ENCODE measurements at regions not wholly inside any gene's neighbourhood (a gene's known extent, or its start where the extent isn't known, plus 50 kb on each side); places are given as distances from the start of the nearest gene placed in this dataset.
"Not testable (repeated sequence)": the region's sequence is repeated elsewhere in the genome, so short reads cannot be mapped to it uniquely, and the experiment has no call there.

- Histone ChIP-seq H3K4me1 (ENCODE audit: control insufficient read depth, insufficient read depth, low read length, poor library complexity, severe bottlenecking) (peaks cover 52% of the 10 kb centered on the region), H3K36me3 (ENCODE audit: control insufficient read depth, insufficient read depth, low read length) (no peaks in the 10 kb centered on the region), H3K27ac (ENCODE audit: insufficient read depth, low read length, poor library complexity, severe bottlenecking) (peak overlapping the region; percentile 42), H3K9me3 (ENCODE audit: control insufficient read depth in 2 of 2, low read length in 2 of 2) (no peaks in the 10 kb centered on the region), H3K27me3 (ENCODE audit: control insufficient read depth, insufficient read depth, low read length) (no peaks in the 10 kb centered on the region), H3K4me3 (ENCODE audit: low read depth, low read length) (peak overlapping the region; percentile 15)
- Mint-ChIP-seq H3K9me3 (peaks cover 0 to 3% (median 0%) of the 10 kb centered on the region in 7 donors), H3K4me3 (peak overlapping the region; percentile 0 to 47 (median 20)), H3K27ac (peak overlapping the region; percentile 81 to 93 (median 90)), H3K4me1 (peaks cover 39 to 92% (median 57%) of the 10 kb centered on the region in 4 donors), H3K36me3 (no peaks in the 10 kb centered on the region), H3K27me3 (peaks cover 4% of the 10 kb centered on the region)
- peak in 1 of 3 donors; percentile 17 for DNase-seq
- ATAC-seq (ENCODE audit: low read depth in 2 of 2), result no peak
Measured at GRCh38 chr15:59794229-59794886, 105.2 kb upstream of the BNIP2 start.

DNA sequence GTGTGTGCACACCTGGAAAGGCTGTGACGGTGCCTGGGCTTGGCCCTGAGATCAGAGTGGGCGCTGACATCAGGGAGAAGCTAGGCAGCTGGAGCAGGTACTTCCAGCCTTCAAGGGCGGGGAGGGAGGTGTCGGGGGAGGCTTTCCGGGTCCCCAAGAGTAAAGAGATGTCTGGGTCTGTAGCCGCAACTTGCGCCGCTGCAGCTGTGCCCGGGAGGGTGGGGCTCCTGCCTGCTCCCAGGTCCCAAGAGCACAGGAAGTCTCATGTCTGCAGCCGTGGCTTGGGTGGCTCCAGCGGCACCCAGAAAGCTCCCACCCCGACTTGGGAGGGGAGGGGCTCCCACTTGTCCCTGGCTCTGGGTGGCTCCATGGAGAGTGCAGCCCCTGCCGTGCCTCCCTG is 103.2 kb upstream of the BNIP2 start:
- Mint-ChIP-seq H3K4me1 (peaks cover 36 to 88% (median 49%) of the 10 kb centered on the region in 4 donors), H3K9me3 (peaks cover 0 to 3% (median 0%) of the 10 kb centered on the region in 7 donors), H3K27ac (peak overlapping the region; percentile 81 to 96 (median 95)), H3K36me3 (no peaks in the 10 kb centered on the region), H3K27me3 (peaks cover 4% of the 10 kb centered on the region), H3K4me3 (peak overlapping the region in 3 of 4 donors; percentile 77 to 86 (median 80))
- peaks cover 44% of the 10 kb centered on the region for H3K4me1 ChIP-seq (ENCODE audit: control insufficient read depth, insufficient read depth, low read length, poor library complexity, severe bottlenecking)
- peak in 2 of 3 donors; percentile 23 to 74 for DNase-seq
- H3K27ac ChIP-seq (ENCODE audit: insufficient read depth, low read length, poor library complexity, severe bottlenecking), result no peak overlapping the region
- H3K4me3 ChIP-seq (ENCODE audit: low read depth, low read length), result no peak overlapping the region
- ATAC-seq (ENCODE audit: low read depth in 2 of 2), result peak; percentile 47 to 60
- H3K36me3 ChIP-seq (ENCODE audit: control insufficient read depth, insufficient read depth, low read length), result no peaks in the 10 kb centered on the region
- H3K9me3 ChIP-seq (ENCODE audit: control insufficient read depth in 2 of 2, low read length in 2 of 2), result no peaks in the 10 kb centered on the region
- H3K27me3 ChIP-seq (ENCODE audit: control insufficient read depth, insufficient read depth, low read length), result no peaks in the 10 kb centered on the region

DNA sequence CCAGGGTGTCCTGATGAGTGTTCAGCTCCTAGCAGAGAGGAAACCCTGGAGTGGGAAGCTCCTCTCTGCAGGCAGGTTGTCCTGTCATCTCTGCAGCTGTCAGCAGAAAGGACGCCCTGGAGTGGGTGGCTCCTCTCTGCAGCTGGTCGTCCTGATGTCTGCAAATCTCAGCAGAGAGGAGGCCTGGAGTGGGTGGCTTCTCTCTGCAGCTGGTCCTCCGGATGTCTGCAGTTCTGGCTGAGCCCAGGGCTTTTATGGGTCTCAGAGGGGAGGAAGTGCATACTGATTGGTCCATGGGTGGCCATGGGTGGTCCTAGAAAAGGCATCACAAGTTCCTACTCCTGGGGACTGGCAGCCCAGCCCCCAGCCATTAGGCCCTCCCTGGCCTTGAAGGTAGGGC is 102.6 kb upstream of the BNIP2 start:
- H3K4me1 ChIP-seq (ENCODE audit: control insufficient read depth, insufficient read depth, low read length, poor library complexity, severe bottlenecking), result peaks cover 40% of the 10 kb centered on the region
- peak; percentile 23 to 45 for ATAC-seq (ENCODE audit: low read depth in 2 of 2)

GRCh38 chr15:59791079-59791478 is 102.0 kb upstream of the BNIP2 start:
- Mint-ChIP-seq H3K4me3 (peak overlapping the region in 2 of 4 donors; percentile 26 to 47), H3K9me3 (peaks cover 0 to 3% (median 0%) of the 10 kb centered on the region in 7 donors), H3K4me1 (peaks cover 36 to 87% (median 46%) of the 10 kb centered on the region in 4 donors)

More for the DNA sequence above, 102.6 kb upstream of the BNIP2 start:
- Mint-ChIP-seq H3K4me3 (no peak overlapping the region), H3K4me1 (peaks cover 36 to 89% (median 50%) of the 10 kb centered on the region in 4 donors), H3K9me3 (peaks cover 0 to 3% (median 0%) of the 10 kb centered on the region in 7 donors), H3K27me3 (peaks cover 4% of the 10 kb centered on the region), H3K36me3 (no peaks in the 10 kb centered on the region), H3K27ac (peak overlapping the region in 2 of 3 donors; percentile 81 to 96)
- no peak overlapping the region for H3K4me3 ChIP-seq (ENCODE audit: low read depth, low read length)
- H3K27me3 ChIP-seq (ENCODE audit: control insufficient read depth, insufficient read depth, low read length), result no peaks in the 10 kb centered on the region
- no peaks in the 10 kb centered on the region for H3K9me3 ChIP-seq (ENCODE audit: control insufficient read depth in 2 of 2, low read length in 2 of 2)
- H3K36me3 ChIP-seq (ENCODE audit: control insufficient read depth, insufficient read depth, low read length), result no peaks in the 10 kb centered on the region
- no peak overlapping the region for H3K27ac ChIP-seq (ENCODE audit: insufficient read depth, low read length, poor library complexity, severe bottlenecking)
- DNase-seq, result peak in 1 of 3 donors; percentile 39

GRCh38 chr15:59786466-59786865 is 97.3 kb upstream of the BNIP2 start:
- not testable (repeated sequence) for H3K27ac ChIP-seq (ENCODE audit: insufficient read depth, low read length, poor library complexity, severe bottlenecking); H3K4me3 ChIP-seq (ENCODE audit: low read depth, low read length); H3K4me3 Mint-ChIP-seq; ATAC-seq (ENCODE audit: low read depth in 2 of 2); H3K9me3 ChIP-seq (ENCODE audit: control insufficient read depth in 2 of 2, low read length in 2 of 2); H3K36me3 ChIP-seq (ENCODE audit: control insufficient read depth, insufficient read depth, low read length); DNase-seq; H3K27me3 ChIP-seq (ENCODE audit: control insufficient read depth, insufficient read depth, low read length)
- H3K27me3 Mint-ChIP-seq, result peaks cover 10% of the 10 kb centered on the region
- peaks cover 2 to 11% (median 4%) of the 10 kb centered on the region in 7 donors for H3K9me3 Mint-ChIP-seq
- H3K4me1 ChIP-seq (ENCODE audit: control insufficient read depth, insufficient read depth, low read length, poor library complexity, severe bottlenecking), result peaks cover 25% of the 10 kb centered on the region
- H3K4me1 Mint-ChIP-seq, result peaks cover 23 to 74% (median 41%) of the 10 kb centered on the region in 4 donors
- H3K27ac Mint-ChIP-seq, result peak overlapping the region in 1 of 3 donors; percentile 21
- H3K36me3 Mint-ChIP-seq, result peaks cover 14% of the 10 kb centered on the region

More at GRCh38 chr15:59791079-59791478, 102.0 kb upstream of the BNIP2 start:
- Histone ChIP-seq H3K9me3 (ENCODE audit: control insufficient read depth in 2 of 2, low read length in 2 of 2) (no peaks in the 10 kb centered on the region), H3K27me3 (ENCODE audit: control insufficient read depth, insufficient read depth, low read length) (no peaks in the 10 kb centered on the region), H3K27ac (ENCODE audit: insufficient read depth, low read length, poor library complexity, severe bottlenecking) (no peak overlapping the region), H3K4me3 (ENCODE audit: low read depth, low read length) (no peak overlapping the region), H3K36me3 (ENCODE audit: control insufficient read depth, insufficient read depth, low read length) (no peaks in the 10 kb centered on the region), H3K4me1 (ENCODE audit: control insufficient read depth, insufficient read depth, low read length, poor library complexity, severe bottlenecking) (peaks cover 39% of the 10 kb centered on the region)
- no peaks in the 10 kb centered on the region for H3K36me3 Mint-ChIP-seq
- peaks cover under 1% of the 10 kb centered on the region for H3K27me3 Mint-ChIP-seq
- peak overlapping the region in 1 of 3 donors; percentile 88 for H3K27ac Mint-ChIP-seq
- ATAC-seq (ENCODE audit: low read depth in 2 of 2) (no peak), DNase-seq (no peak)

GRCh38 chr15:59785981-59786380 is 96.9 kb upstream of the BNIP2 start:
- H3K27me3 ChIP-seq (ENCODE audit: control insufficient read depth, insufficient read depth, low read length), result not testable (repeated sequence)
- H3K9me3 Mint-ChIP-seq, result peaks cover 2 to 12% (median 4%) of the 10 kb centered on the region in 7 donors
- H3K27ac Mint-ChIP-seq, result peak overlapping the region in 1 of 3 donors; percentile 21

DNA sequence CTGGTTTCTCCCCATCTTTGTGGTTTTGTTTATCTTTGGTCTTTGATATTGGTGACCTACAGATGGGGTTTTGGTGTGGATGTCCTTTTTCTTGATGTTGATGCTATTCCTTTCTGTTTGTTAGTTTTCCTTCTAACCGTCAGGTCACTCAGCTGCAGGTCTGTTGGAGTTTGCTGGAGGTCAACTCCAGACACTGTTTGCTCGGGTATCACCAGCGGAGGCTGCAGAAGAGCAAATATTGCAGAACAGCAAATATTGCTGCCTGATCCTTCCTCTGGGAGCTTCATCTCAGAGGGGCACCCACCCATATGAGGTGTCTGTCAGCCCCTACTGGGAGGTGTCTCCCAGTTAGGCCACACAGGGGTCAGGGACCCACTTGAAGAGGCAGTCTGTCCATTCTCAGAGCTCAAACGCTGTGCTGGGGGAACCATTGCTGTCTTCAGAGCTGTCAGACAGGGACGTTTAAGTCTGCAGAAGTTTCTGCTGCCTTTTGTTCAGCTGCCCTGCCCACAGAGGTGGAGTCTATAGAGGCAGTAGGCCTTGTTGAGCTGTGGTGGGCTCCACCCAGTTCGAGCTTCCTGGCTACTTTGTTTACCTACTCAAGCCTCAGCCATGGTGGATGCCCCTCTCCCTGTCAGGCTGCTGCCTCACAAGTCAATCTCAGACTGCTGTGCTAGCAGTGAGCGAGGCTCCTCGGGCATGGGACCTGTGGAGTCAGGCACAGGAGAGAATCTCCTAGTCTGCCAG is 94.8 kb upstream of the BNIP2 start:
- ATAC-seq (ENCODE audit: low read depth in 2 of 2); H3K4me3 ChIP-seq (ENCODE audit: low read depth, low read length); H3K9me3 ChIP-seq (ENCODE audit: control insufficient read depth in 2 of 2, low read length in 2 of 2); H3K27me3 ChIP-seq (ENCODE audit: control insufficient read depth, insufficient read depth, low read length); H3K36me3 ChIP-seq (ENCODE audit: control insufficient read depth, insufficient read depth, low read length); H3K27ac ChIP-seq (ENCODE audit: insufficient read depth, low read length, poor library complexity, severe bottlenecking): not testable (repeated sequence)
- peak in 1 of 3 donors; percentile 53 for DNase-seq
- H3K4me3 Mint-ChIP-seq, result peak overlapping the region in 3 of 4 donors; percentile 21 to 53 (median 42)
- peak overlapping the region in 1 of 3 donors; percentile 79 for H3K27ac Mint-ChIP-seq
- H3K27me3 Mint-ChIP-seq, result peaks cover 28% of the 10 kb centered on the region
- H3K4me1 ChIP-seq (ENCODE audit: control insufficient read depth, insufficient read depth, low read length, poor library complexity, severe bottlenecking), result peaks cover 19% of the 10 kb centered on the region
- H3K9me3 Mint-ChIP-seq, result peaks cover 3 to 13% (median 5%) of the 10 kb centered on the region in 7 donors
- H3K36me3 Mint-ChIP-seq, result peaks cover 19% of the 10 kb centered on the region
- peaks cover 9 to 52% (median 38%) of the 10 kb centered on the region in 4 donors for H3K4me1 Mint-ChIP-seq

More at GRCh38 chr15:59785981-59786380, 96.9 kb upstream of the BNIP2 start:
- not testable (repeated sequence) for H3K36me3 ChIP-seq (ENCODE audit: control insufficient read depth, insufficient read depth, low read length); H3K4me3 ChIP-seq (ENCODE audit: low read depth, low read length); H3K9me3 ChIP-seq (ENCODE audit: control insufficient read depth in 2 of 2, low read length in 2 of 2); H3K27ac ChIP-seq (ENCODE audit: insufficient read depth, low read length, poor library complexity, severe bottlenecking); DNase-seq; ATAC-seq (ENCODE audit: low read depth in 2 of 2)
- Mint-ChIP-seq H3K27me3 (peaks cover 15% of the 10 kb centered on the region), H3K4me3 (peak overlapping the region in 1 of 4 donors; percentile 26), H3K4me1 (peaks cover 23 to 69% (median 41%) of the 10 kb centered on the region in 4 donors), H3K36me3 (peaks cover 14% of the 10 kb centered on the region)
- peaks cover 21% of the 10 kb centered on the region for H3K4me1 ChIP-seq (ENCODE audit: control insufficient read depth, insufficient read depth, low read length, poor library complexity, severe bottlenecking)
